ENCODE measurements at regions not wholly inside any gene's neighbourhood (a gene's known extent, or its start where the extent isn't known, plus 50 kb on each side); places are given as distances from the start of the nearest gene placed in this dataset.

- TF ChIP-seq ATF7 (IDR thresholded peaks at IDR 0.05), result no peak
- TF ChIP-seq ATF7 (CRISPR knock-in tag; IDR thresholded peaks at IDR 0.05), result no peak
Measured at GRCh38 chr11:36899800-36900199, 301.8 kb upstream of the RAG2 start (continued).

- H3K27me3 ChIP-seq (ENCODE audit: control insufficient read depth in 1 of 2, insufficient read depth in 2 of 2, low read length in 2 of 2), result no peaks in the 10 kb centered on the region; a peak in 1 of 5 replicates
- no peak overlapping the region for H3K27ac ChIP-seq (ENCODE audit: extremely low read length, insufficient read depth, low read length)
- H3K9ac ChIP-seq (ENCODE audit: insufficient read depth, low read depth, low read length), result no peak overlapping the region
- no TSS peak for BruUV-seq (replicated peaks)
- H3K36me3 ChIP-seq (replicated peaks in 1 of 2; ENCODE audit: control insufficient read depth in 1 of 2, insufficient read depth in 2 of 2, low read length in 2 of 2), result no peaks in the 10 kb centered on the region
- DNase-seq (ENCODE audit: low spot score), result no peak
- H4K20me1 ChIP-seq (ENCODE audit: insufficient read depth, low read length), result no peaks in the 10 kb centered on the region
- POLR2A ChIA-PET, result no interaction called here
- ATAC-seq, result no peak
- no peak overlapping the region for H2AFZ ChIP-seq (ENCODE audit: low read length)
- 0% methylated on average over 2 of the region's 2 CpGs for WGBS (ENCODE audit: low lambda C conversion rate)
- intact Hi-C loops (cut with micrococcal nuclease; ENCODE audit: unreplicated experiment) (no loop called here), in situ Hi-C loops (cut with HindIII; ENCODE audit: extremely low pct_ligation_motif_present, low pct_unique_long_range_greater_than_20kb) (no loop called here)
- CTCF ChIA-PET (ENCODE audit: low intra/inter-chr PET ratio, low total read pairs), result no interaction called here
- no peaks in the 10 kb centered on the region for H3K79me2 ChIP-seq (ENCODE audit: insufficient read depth, low read length)
- H3K4me2 ChIP-seq (ENCODE audit: low read depth, low read length), result no peak overlapping the region
- H3K4me3 ChIP-seq (replicated peaks in 1 of 3; ENCODE audit: insufficient read depth in 1 of 3, low read depth in 2 of 3, low read length in 3 of 3), result no peak overlapping the region
- TF ChIP-seq ZFP41 (CRISPR knock-in tag; IDR thresholded peaks at IDR 0.05; ENCODE audit: borderline replicate concordance) (no peak), ZSCAN25 (CRISPR knock-in tag; IDR thresholded peaks at IDR 0.05) (no peak), NR2F6 (IDR thresholded peaks at IDR 0.05) (no peak), NR2F6 (CRISPR knock-in tag; IDR thresholded peaks at IDR 0.05) (no peak), RNF2 (conservative IDR thresholded peaks at IDR 0.05; ENCODE audit: low read depth) (no peak)
- FAIRE-seq, result no peak
- H3K4me1 ChIP-seq (ENCODE audit: insufficient read depth, low read length), result no peaks in the 10 kb centered on the region
- no peaks in the 10 kb centered on the region for H3K9me3 ChIP-seq (ENCODE audit: low read length)
Measured at GRCh38 chr11:36890841-36891240, 292.8 kb upstream of the RAG2 start.

GRCh38 chr11:36890121-36890679 is 292.2 kb upstream of the RAG2 start:
- in situ Hi-C loops (cut with HindIII; ENCODE audit: extremely low pct_ligation_motif_present, low pct_unique_long_range_greater_than_20kb), result no loop called here
- Histone ChIP-seq H3K27ac (ENCODE audit: extremely low read length, insufficient read depth, low read length) (no peak overlapping the region), H4K20me1 (ENCODE audit: insufficient read depth, low read length) (no peaks in the 10 kb centered on the region), H3K4me1 (ENCODE audit: insufficient read depth, low read length) (no peaks in the 10 kb centered on the region), H2AFZ (ENCODE audit: low read length) (no peak overlapping the region), H3K27me3 (ENCODE audit: control insufficient read depth in 1 of 2, insufficient read depth in 2 of 2, low read length in 2 of 2) (no peaks in the 10 kb centered on the region; a peak in 1 of 5 replicates), H3K9ac (ENCODE audit: insufficient read depth, low read depth, low read length) (no peak overlapping the region), H3K79me2 (ENCODE audit: insufficient read depth, low read length) (no peaks in the 10 kb centered on the region), H3K4me2 (ENCODE audit: low read depth, low read length) (no peak overlapping the region), H3K4me3 (replicated peaks in 1 of 3; ENCODE audit: insufficient read depth in 1 of 3, low read depth in 2 of 3, low read length in 3 of 3) (no peak overlapping the region), H3K36me3 (replicated peaks in 1 of 2; ENCODE audit: control insufficient read depth in 1 of 2, insufficient read depth in 2 of 2, low read length in 2 of 2) (no peaks in the 10 kb centered on the region), H3K9me3 (ENCODE audit: low read length) (no peaks in the 10 kb centered on the region)
- DNase-seq (ENCODE audit: low spot score), result no peak
- ChIA-PET POLR2A (no interaction called here), CTCF (ENCODE audit: low intra/inter-chr PET ratio, low total read pairs) (no interaction called here)
- BruUV-seq (replicated peaks), result no TSS peak
- 1% methylated on average over 2 of the region's 2 CpGs for WGBS (ENCODE audit: low lambda C conversion rate)
- ATAC-seq, result no peak
- intact Hi-C loops (cut with micrococcal nuclease; ENCODE audit: unreplicated experiment), result no loop called here
- no peak for FAIRE-seq
- no peak for TF ChIP-seq TFE3 (CRISPR knock-in tag; IDR thresholded peaks at IDR 0.05)
- TF ChIP-seq HOXA7 (CRISPR knock-in tag; IDR thresholded peaks at IDR 0.05), result no peak
- no peak for TF ChIP-seq TIGD3 (CRISPR knock-in tag; IDR thresholded peaks at IDR 0.05; ENCODE audit: borderline replicate concordance)
- no peak for TF ChIP-seq ZSCAN22 (CRISPR knock-in tag; IDR thresholded peaks at IDR 0.05)
- TF ChIP-seq ZNF446 (CRISPR knock-in tag; IDR thresholded peaks at IDR 0.05), result no peak
- TF ChIP-seq ZNF18 (CRISPR knock-in tag; IDR thresholded peaks at IDR 0.05; ENCODE audit: insufficient replicate concordance), result no peak
- TF ChIP-seq ZNF510 (CRISPR knock-in tag; IDR thresholded peaks at IDR 0.05; ENCODE audit: low read depth), result no peak
- TF ChIP-seq PCBP2 (optimal IDR thresholded peaks at IDR 0.05; ENCODE audit: low read depth, low read length, poor library complexity, severe bottlenecking), result no peak

Measured in HepG2 (cell line).